Activated CD8-positive, alpha-beta memory T cell treated with anti-CD3 and anti-CD28 coated beads for 48 hours (primary cell): ENCODE measurements at regions not wholly inside any gene's neighbourhood (a gene's known extent, or its start where the extent isn't known, plus 50 kb on each side); places are given as distances from the start of the nearest gene placed in this dataset.

Experiments
- DNase-seq, 3 experiments: peaks; one replicate each; pipeline ENCODE4 v3.0.0-alpha.2; 2020; ENCODE audit warnings: low read depth in 2 of 3, low spot score in 2 of 3

- DNase-seq: no peak
These were observed 1043.1 kb downstream of the NAALADL2 start for GRCh38 chr3:175902226-175902625.

GRCh38 chr3:175898194-175898593 lies 1039.1 kb downstream of the NAALADL2 start:
- no peak for DNase-seq

GRCh38 chr3:175896655-175897054 lies 1037.5 kb downstream of the NAALADL2 start:
- DNase-seq: no peak

- no peak for DNase-seq
These were observed 1036.6 kb downstream of the NAALADL2 start for GRCh38 chr3:175895731-175896130.

- DNase-seq: no peak
These were observed 1034.4 kb downstream of the NAALADL2 start for GRCh38 chr3:175893566-175893965.

GRCh38 chr3:175890066-175890465 lies 1030.9 kb downstream of the NAALADL2 start:
- DNase-seq: no peak

- no peak for DNase-seq
These were observed 1026.2 kb downstream of the NAALADL2 start for GRCh38 chr3:175885231-175885766.

GRCh38 chr3:175879417-175879816 lies 1020.3 kb downstream of the NAALADL2 start:
- no peak for DNase-seq

- no peak for DNase-seq
These were observed 1010.3 kb downstream of the NAALADL2 start for GRCh38 chr3:175869404-175869803.

GRCh38 chr3:175868626-175869025 lies 1009.5 kb downstream of the NAALADL2 start:
- DNase-seq: no peak

GRCh38 chr3:175865724-175866123 lies 1006.6 kb downstream of the NAALADL2 start:
- DNase-seq: no peak

- DNase-seq: no peak
These were observed 1002.8 kb downstream of the NAALADL2 start for GRCh38 chr3:175861916-175862315.
